ENCODE measurements at regions not wholly inside any gene's neighbourhood (a gene's known extent, or its start where the extent isn't known, plus 50 kb on each side); places are given as distances from the start of the nearest gene placed in this dataset.

DNA sequence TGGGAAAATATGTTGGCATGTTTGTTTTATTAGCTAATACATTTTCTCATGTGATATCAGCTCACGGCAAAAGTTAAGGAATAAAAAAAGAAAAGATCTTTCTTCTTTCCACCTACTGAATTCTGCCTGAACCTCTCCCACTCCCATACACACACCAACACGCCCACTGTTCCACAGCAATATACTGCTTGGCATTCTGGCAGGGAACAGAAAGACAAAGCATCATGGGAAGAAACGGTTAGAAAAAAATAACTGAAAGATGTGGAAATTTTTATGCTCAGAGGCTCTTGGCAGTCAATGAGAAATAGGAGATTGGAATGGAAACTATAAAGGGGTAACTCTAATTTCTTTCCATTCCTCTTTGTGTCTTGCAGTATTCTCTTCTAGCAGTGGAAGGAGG lies 268.5 kb downstream of the FOXG1 start:
- H3K4me2 ChIP-seq = no peak overlapping the region
- DNase-seq (ENCODE audit: low read depth in 1 of 2, low spot score in 1 of 2) = no peak
- TF ChIP-seq EP300 (IDR thresholded peaks at IDR 0.05) = no peak
- no peak for TF ChIP-seq RAD21 (conservative IDR thresholded peaks at IDR 0.05 in 1 of 2, IDR thresholded peaks at IDR 0.05 in 1 of 2)
- no peak for TF ChIP-seq HEYL (CRISPR knock-in tag; IDR thresholded peaks at IDR 0.05)
- TF ChIP-seq NFE2L2 (conservative IDR thresholded peaks at IDR 0.05; ENCODE audit: low read length) = no peak
- TF ChIP-seq HOXB13 (CRISPR knock-in tag; IDR thresholded peaks at IDR 0.05; ENCODE audit: low read depth) = no peak
- TF ChIP-seq TP53 (CRISPR knock-in tag; IDR thresholded peaks at IDR 0.05) = no peak
- no peak for TF ChIP-seq MAFK (IDR thresholded peaks at IDR 0.05; ENCODE audit: partially characterized antibody)
- no peak for TF ChIP-seq CBX8 (IDR thresholded peaks at IDR 0.05)
- TF ChIP-seq HDAC2 (IDR thresholded peaks at IDR 0.05) = no peak
- TF ChIP-seq RNF2 (IDR thresholded peaks at IDR 0.05; ENCODE audit: borderline replicate concordance, low read depth) = no peak
- no peak for TF ChIP-seq FOSB (CRISPR knock-in tag; IDR thresholded peaks at IDR 0.05)
- TF ChIP-seq, protein P1, sequence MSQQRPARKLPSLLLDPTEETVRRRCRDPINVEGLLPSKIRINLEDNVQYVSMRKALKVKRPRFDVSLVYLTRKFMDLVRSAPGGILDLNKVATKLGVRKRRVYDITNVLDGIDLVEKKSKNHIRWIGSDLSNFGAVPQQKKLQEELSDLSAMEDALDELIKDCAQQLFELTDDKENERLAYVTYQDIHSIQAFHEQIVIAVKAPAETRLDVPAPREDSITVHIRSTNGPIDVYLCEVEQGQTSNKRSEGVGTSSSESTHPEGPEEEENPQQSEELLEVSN (IDR thresholded peaks at IDR 0.05; ENCODE audit: borderline replicate concordance, low read depth) = no peak
- no peak for TF ChIP-seq ESRRA (IDR thresholded peaks at IDR 0.05; ENCODE audit: borderline replicate concordance, low read length)
- TF ChIP-seq FOSL2 (IDR thresholded peaks at IDR 0.05) = no peak
- no peak for TF ChIP-seq FOSL2 (CRISPR knock-in tag; IDR thresholded peaks at IDR 0.05)
- no peak overlapping the region for H3K27ac ChIP-seq
- no peak for FAIRE-seq
- ChIA-PET CTCF (no interaction called here), POLR2A (no interaction called here)
- no peaks in the 10 kb centered on the region for H3K9me3 ChIP-seq
- ATAC-seq = no peak
- H3K4me3 ChIP-seq = no peak overlapping the region
- no peaks in the 10 kb centered on the region for H3K4me1 ChIP-seq
- 39% methylated on average over 3 of the region's 3 CpGs for WGBS (ENCODE audit: missing lambda C conversion rate)

DNA sequence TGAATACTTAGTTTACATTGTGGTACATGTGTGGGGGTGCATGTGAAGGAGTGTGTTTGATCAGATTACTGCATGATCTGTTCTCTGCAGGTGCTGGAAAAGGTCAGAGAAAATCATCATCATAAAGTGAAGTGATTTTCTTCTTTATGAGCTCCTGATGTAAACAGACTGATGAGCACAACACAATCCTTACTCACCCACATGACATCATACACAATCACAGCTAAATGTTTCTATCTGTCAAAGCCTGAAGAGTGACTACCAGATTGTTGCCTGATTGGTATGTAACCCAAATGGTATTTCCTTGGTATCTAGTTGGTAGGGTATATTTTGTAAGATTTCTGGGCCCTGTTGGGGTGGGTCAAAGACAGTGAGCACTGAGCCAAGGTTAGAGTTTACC lies 270.8 kb downstream of the FOXG1 start:
- TF ChIP-seq ELK1 (IDR thresholded peaks at IDR 0.05; ENCODE audit: low read depth, low read length) (no peak), FOSL2 (IDR thresholded peaks at IDR 0.05) (no peak), FOSL2 (CRISPR knock-in tag; IDR thresholded peaks at IDR 0.05) (no peak), TFCP2L1 (CRISPR knock-in tag; IDR thresholded peaks at IDR 0.05) (no peak), GATA3 (IDR thresholded peaks at IDR 0.05; ENCODE audit: borderline replicate concordance) (no peak), CBX8 (IDR thresholded peaks at IDR 0.05) (no peak), TP53 (CRISPR knock-in tag; IDR thresholded peaks at IDR 0.05) (no peak), KDM5A (IDR thresholded peaks at IDR 0.05) (no peak), SMC3 (IDR thresholded peaks at IDR 0.05) (no peak)
- DNase-seq (ENCODE audit: low read depth in 1 of 2, low spot score in 1 of 2) (no peak), ATAC-seq (no peak), FAIRE-seq (no peak)
- Histone ChIP-seq H3K4me3 (no peak overlapping the region), H3K9me3 (no peaks in the 10 kb centered on the region), H3K27ac (no peak overlapping the region), H3K4me1 (no peaks in the 10 kb centered on the region), H3K4me2 (no peak overlapping the region)
- CTCF ChIA-PET = interaction anchor here (1.2 kb wide), 1 partner anchor 16 kb away, joined by 3 read pairs; no protein-coding TSS in a partner anchor
- POLR2A ChIA-PET = no interaction called here

DNA sequence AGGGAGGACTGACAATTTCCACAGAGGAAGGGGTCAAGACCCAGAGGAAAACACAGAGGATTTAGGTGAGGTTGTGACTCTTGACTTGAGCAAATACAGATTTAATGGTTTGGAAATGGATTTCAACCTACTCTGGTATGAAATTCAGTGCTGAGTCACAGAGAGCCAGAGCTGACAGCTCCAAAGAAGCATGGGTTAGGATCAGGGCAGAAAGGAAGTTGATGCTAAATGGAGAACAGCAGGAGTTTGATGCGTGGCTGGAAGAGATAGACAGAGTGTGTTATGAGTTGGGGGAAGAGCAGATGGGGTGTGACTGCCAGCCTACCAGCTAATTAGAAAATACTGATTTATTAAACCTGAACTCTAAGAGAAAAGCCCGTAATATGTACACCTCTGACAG lies 272.6 kb downstream of the FOXG1 start:
- ChIA-PET POLR2A (no interaction called here), CTCF (no interaction called here)
- FAIRE-seq (no peak), DNase-seq (ENCODE audit: low read depth in 1 of 2, low spot score in 1 of 2) (no peak), ATAC-seq (no peak)
- WGBS (ENCODE audit: missing lambda C conversion rate) = 39% methylated on average over 2 of the region's 2 CpGs
- Histone ChIP-seq H3K4me1 (no peaks in the 10 kb centered on the region), H3K27ac (no peak overlapping the region), H3K4me3 (no peak overlapping the region), H3K4me2 (no peak overlapping the region), H3K9me3 (no peaks in the 10 kb centered on the region)
- TF ChIP-seq EHF (CRISPR knock-in tag; IDR thresholded peaks at IDR 0.05) (no peak), REST (IDR thresholded peaks at IDR 0.05) (no peak), SMC3 (IDR thresholded peaks at IDR 0.05) (no peak), ZC3H11A (IDR thresholded peaks at IDR 0.05) (no peak), GATA3 (IDR thresholded peaks at IDR 0.05; ENCODE audit: borderline replicate concordance) (no peak), USF2 (IDR thresholded peaks at IDR 0.05) (no peak), RCOR1 (IDR thresholded peaks at IDR 0.05; ENCODE audit: low read depth, low read length) (no peak), CHD2 (IDR thresholded peaks at IDR 0.05; ENCODE audit: low read length, partially characterized antibody) (no peak), RAD21 (conservative IDR thresholded peaks at IDR 0.05 in 1 of 2, IDR thresholded peaks at IDR 0.05 in 1 of 2) (no peak), NPAS2 (CRISPR knock-in tag; IDR thresholded peaks at IDR 0.05; ENCODE audit: borderline replicate concordance) (no peak), CBX8 (IDR thresholded peaks at IDR 0.05) (no peak), MYC (IDR thresholded peaks at IDR 0.05; ENCODE audit: borderline replicate concordance, low read length) (no peak), ZFP36 (IDR thresholded peaks at IDR 0.05; ENCODE audit: borderline replicate concordance, partially characterized antibody) (no peak), HOXB5 (CRISPR knock-in tag; IDR thresholded peaks at IDR 0.05) (no peak), HEYL (CRISPR knock-in tag; IDR thresholded peaks at IDR 0.05) (no peak), KDM5A (IDR thresholded peaks at IDR 0.05) (no peak), POLR2A (IDR thresholded peaks at IDR 0.05; ENCODE audit: low read length) (no peak), TP53 (CRISPR knock-in tag; IDR thresholded peaks at IDR 0.05) (no peak)

Data from A549 (cell line).